Stimulated activated CD8-positive, alpha-beta memory T cell treated with anti-CD3 and anti-CD28 coated beads, Interleukin-7, amount 100 ng/mL, for 48 hours (primary cell): ENCODE measurements at regions not wholly inside any gene's neighbourhood (a gene's known extent, or its start where the extent isn't known, plus 50 kb on each side); places are given as distances from the start of the nearest gene placed in this dataset.

Experiments
- DNase-seq, 2 donors: peaks; one replicate each; pipeline ENCODE4 v3.0.0-alpha.2; 2020; ENCODE audit warnings: low read depth in 1 of 2; ENCODE audit errors: extremely low read depth in 1 of 2

- no peak for DNase-seq
These were observed 824.8 kb upstream of the LCORL start for GRCh38 chr4:18846313-18846712.

DNA sequence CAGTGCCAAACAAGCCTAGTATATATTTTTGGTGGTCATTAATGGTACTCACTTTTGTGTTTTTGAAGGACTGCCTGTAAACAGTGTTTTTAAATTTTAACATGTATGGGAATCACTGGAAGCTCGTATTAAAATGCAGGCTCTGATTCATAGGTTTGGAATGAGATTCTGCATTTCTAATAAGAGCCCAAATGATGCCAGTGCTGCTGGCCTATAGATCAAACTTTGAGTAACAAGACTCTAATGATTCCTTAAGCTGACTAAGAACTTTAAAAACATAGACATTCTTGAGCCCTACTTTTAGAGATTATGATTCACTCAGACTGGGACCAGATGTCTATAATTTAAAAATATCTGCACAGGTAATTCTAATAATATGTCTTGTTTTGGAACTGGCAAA lies 823.2 kb upstream of the LCORL start:
- DNase-seq, result no peak

- no peak for DNase-seq
These were observed 820.9 kb upstream of the LCORL start for GRCh38 chr4:18842431-18842830.

- DNase-seq, result no peak
These were observed 818.9 kb upstream of the LCORL start for GRCh38 chr4:18840481-18840880.

- no peak for DNase-seq
These were observed 794.8 kb upstream of the LCORL start for GRCh38 chr4:18816228-18816895.

GRCh38 chr4:18815779-18816173 lies 794.2 kb upstream of the LCORL start:
- DNase-seq, result no peak

DNA sequence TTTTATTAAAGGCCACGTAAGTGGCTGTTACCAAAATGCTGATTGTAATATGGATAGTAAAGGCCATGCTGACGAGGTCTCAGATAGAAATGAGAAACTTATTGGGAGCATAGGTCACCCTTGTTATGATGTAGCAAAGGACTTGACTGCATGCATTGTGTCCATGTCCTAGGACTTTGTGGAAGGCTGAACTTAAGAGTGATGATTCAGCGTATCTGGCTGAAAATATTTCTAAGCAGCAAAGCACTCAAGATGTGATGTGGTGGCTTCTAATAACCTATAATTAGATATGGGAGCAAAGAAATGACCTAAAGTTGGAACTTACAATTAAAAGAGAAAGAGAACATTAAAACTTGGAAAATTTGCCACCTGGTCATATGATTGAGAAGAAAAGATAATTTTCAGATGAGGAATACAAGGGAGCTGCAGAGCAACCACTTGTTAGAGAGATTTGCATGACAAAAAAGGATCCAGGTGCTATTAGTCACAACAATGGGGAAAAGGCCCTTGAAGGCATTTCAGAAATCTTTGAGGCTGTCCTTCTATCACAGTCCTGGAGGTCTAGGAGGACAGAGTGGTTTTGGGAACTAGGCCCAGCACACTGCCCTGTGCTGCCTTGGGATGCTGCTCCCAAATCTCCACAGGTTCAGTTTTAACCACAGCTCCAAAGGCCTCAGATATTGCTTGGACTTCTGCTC lies 793.7 kb upstream of the LCORL start:
- no peak for DNase-seq

DNA sequence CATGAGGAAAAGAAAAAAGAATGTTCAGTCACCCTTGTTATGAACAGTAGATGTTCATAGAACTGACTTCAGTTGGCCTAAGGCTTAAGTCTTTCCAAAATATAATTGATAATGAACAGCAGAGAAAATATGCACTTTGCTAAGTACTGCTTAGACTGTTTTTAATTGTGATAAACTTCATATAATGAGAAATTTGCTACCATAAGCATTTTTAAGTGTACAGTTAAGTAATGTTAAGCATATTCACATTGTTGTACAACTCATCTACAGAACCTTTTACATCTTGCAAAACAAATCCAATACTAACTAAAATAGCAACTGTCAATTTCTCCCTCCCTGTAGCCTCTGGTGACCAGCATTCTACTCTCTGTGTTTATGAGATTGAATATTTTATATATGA lies 792.2 kb upstream of the LCORL start:
- DNase-seq, result no peak

GRCh38 chr4:18813055-18813454 lies 791.5 kb upstream of the LCORL start:
- no peak for DNase-seq

DNA sequence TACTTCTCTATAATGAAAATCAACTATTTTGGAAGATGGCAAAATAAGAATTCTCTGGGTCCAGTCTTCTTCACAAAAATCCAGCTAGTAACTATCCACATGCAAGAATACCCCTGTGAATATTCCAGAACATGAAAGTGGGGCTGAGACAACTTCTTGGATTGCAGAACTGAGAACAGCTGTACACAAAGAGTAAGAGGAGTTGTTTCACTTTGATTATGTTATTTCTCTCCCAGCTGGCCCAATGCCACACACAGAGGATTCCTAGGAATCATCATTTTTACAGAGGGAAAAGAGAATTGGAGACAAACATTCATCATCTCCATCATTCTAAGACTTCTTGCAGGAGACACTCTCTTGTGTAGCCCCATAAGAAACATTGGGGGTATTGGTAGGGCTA lies 782.2 kb upstream of the LCORL start:
- no peak for DNase-seq

DNA sequence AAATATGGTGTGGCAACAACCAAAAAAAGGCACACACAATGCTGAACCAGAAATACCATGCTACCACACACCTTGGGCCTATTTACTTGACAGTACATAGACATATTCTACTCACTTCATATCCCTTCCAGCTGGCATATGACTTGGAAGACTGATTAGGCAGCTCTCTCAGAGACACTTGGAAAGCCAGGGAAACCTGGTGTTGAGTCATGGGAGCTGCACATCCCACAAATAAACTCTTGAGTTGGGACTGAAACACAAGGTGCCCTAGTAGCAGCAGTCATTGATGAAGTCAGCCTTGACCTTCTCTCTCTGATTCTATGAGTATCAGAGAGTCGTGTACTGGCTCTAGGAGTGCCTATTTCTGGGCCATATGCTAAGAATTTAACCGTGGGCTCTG lies 776.6 kb upstream of the LCORL start:
- DNase-seq, result no peak

GRCh38 chr4:18795794-18796193 lies 774.2 kb upstream of the LCORL start:
- DNase-seq, result no peak

DNA sequence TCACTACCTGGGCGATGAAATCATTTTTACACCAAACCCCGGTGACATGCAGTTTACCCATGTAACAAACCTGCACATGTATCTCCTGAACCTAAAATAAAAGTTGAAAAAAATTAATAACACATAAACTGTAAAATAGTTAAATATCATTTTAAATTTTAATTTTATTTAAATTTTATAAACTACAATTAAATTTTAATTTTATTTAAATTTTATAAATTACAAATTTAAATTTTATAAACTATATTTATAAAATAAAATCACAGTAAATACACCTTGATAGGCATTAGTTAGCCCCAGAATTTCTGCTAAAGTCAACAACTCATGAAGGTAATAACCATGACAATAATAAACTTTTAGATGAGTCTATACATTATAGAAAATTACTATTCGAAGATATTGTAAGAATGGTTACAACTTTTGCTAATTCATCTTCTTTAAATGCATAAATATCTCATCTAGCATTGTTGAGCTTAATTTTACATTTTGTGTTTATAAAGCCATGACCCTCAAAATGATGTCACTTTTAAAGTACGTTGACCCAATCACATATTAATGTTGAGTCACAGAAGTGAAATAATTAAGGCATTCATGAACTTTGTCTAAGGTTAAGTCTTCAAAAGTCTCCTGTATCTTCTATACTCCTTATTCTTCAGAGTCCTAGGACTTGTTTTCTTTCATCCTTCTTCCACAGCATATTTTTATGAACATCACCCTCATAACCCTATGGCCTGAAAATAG lies 755.8 kb upstream of the LCORL start:
- DNase-seq, result no peak

DNA sequence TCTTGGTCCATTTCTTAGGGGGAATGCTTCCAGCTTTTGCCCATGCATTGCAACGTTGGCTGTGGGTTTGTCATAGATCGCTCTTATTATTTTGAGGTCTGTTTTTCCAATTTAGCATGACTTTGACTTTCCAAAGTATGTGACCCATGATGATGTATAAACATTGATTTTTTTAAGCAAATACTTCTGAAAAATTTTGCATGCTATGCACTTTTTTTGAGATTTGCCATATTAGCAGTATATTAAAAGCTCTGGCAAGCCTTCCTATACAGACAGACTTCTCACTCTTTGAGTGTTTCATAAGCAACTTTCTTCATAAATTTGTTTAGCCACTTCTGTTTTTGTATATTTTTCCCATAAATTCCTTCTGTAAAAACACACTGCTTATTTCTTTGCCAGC lies 746.4 kb upstream of the LCORL start:
- no peak for DNase-seq

GRCh38 chr4:18756671-18757070 lies 735.1 kb upstream of the LCORL start:
- no peak for DNase-seq

- DNase-seq, result no peak
These were observed 732.6 kb upstream of the LCORL start for GRCh38 chr4:18754180-18754579.

- DNase-seq, result no peak
These were observed 729.5 kb upstream of the LCORL start for GRCh38 chr4:18751083-18751482.

GRCh38 chr4:18749391-18749790 lies 727.8 kb upstream of the LCORL start:
- DNase-seq, result no peak

DNA sequence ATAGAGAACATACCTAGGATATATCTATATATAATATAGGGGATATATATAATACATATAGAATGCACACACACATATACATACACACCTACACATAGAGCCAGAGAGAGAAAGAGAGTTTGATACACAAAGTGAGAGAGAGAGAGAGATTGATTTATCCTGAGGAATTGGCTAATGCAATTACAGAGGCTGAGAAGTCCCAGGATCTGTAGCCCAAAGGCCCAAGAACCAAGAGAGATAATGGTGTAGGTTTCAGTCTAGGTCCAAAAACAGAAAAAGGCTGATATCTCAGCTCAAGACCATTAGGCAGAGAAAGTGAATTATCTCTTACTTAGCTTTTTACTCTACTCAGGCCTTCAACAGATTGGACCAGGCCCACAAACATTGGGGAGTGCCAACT lies 715.0 kb upstream of the LCORL start:
- DNase-seq, result no peak

DNA sequence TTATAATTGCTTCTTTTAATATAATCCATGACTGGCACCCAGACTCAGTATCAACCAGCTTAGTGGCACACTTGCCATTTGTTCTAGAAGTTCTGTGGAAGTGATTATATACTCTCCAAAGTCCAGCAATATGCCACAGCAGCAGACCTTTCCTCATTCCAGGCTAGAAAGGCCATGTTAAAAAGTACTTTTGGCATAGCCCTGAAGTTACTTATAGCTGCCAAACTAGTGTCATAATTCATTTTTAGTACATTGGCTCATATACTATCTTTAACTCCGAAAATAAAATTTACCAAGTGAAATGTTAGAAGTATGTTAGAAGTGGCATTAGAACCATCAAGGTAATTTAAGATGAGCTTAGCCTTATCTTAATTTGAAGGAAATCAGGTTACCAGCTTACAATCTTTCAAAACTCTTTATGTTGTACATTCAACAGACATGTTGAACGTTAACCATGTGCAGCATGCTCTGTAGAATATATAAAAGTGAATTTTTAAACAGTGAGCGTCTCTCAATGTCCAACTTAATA lies 714.2 kb upstream of the LCORL start:
- no peak for DNase-seq

GRCh38 chr4:18734405-18734804 lies 712.9 kb upstream of the LCORL start:
- DNase-seq, result no peak

DNA sequence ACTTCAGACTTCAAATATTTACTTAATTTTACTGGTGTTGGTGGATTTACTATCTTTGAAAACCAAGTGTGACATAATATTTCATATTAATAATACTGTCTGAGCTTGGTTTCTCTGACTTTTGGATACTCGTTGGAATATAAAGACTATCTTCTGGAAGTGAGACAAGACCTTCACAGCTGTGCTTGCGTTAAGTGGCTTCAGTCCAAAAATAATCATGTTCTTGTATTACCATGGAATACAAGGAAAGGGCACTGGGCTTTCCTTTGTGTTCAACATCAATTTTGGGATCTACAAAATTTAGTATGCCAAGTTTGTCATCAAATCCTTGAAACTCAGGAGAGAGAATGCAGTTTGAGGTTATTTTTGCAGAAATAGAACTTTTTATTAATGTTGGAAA lies 712.4 kb upstream of the LCORL start:
- no peak for DNase-seq
